ENCODE measurements at regions not wholly inside any gene's neighbourhood (a gene's known extent, or its start where the extent isn't known, plus 50 kb on each side); places are given as distances from the start of the nearest gene placed in this dataset.

DNA sequence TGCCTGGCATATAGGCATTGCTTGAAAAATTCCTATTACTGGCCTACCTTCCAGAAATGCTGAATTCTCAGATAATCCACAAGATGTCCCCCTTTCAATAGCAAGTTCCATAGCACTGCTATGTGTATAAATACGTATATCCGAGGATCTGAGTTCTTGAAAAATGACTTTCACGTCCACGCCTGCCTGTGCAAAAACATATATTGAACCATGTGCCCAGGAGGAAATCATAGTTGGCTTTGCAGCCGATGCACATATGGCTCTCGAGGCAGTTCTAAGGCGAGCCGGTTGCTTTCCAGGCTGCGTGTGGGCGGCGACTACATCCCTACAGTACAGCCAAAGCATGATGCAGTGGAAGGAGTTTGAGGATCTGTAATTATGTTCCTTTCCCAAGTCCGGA is 55.4 kb upstream of the ESX1 start:
- TF ChIP-seq CTCF (conservative IDR thresholded peaks at IDR 0.05; ENCODE audit: low read length) (peak; percentile 50), EZH2phosphoT487 (IDR thresholded peaks at IDR 0.05; ENCODE audit: borderline replicate concordance) (no peak)
- Histone ChIP-seq H3K4me2 (ENCODE audit: low read depth, low read length, poor library complexity, severe bottlenecking) (peak overlapping the region; percentile 68), H3K4me1 (ENCODE audit: insufficient read depth, low read length, poor library complexity, severe bottlenecking) (no peaks in the 10 kb centered on the region), H4K20me1 (ENCODE audit: insufficient read depth, low read length, poor library complexity, severe bottlenecking) (no peaks in the 10 kb centered on the region), H3K36me3 (ENCODE audit: insufficient read depth, low read length) (no peaks in the 10 kb centered on the region), H3K79me2 (ENCODE audit: insufficient read depth, low read length) (no peaks in the 10 kb centered on the region), H3K4me3 (ENCODE audit: low read length, poor library complexity, severe bottlenecking) (peak overlapping the region; percentile 66), H2AFZ (ENCODE audit: low read length) (peak overlapping the region; percentile 93), H3K9me2 (replicated peaks; ENCODE audit: low read depth, low read length) (no peaks in the 10 kb centered on the region), H3F3A (ENCODE audit: low read depth) (no peaks in the 10 kb centered on the region), H3K9me3 (ENCODE audit: insufficient read depth, low read depth, low read length) (no peaks in the 10 kb centered on the region), H3K9ac (ENCODE audit: low read depth, low read length, poor library complexity, severe bottlenecking) (no peak overlapping the region), H3K27me3 (ENCODE audit: insufficient read depth, low read length, poor library complexity, severe bottlenecking) (no peaks in the 10 kb centered on the region)

DNA sequence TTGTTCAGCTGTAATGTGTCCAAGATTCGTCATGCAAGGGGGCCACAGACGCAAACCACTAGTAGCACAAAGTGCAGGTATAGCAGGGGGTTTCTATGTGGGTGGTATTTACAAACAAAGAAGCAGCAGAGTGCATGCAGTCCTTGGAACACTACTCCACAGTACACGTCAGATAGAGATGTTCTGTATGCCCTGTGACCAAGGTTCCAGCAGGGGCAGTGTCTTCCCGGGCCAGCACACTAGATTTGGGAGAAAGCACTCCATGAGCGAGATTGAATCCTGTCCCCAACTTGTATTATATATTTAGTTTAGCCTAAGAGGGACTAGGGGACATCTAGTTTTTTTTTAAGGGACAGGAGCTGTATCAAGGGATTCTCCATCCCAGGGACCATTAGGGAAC is 54.4 kb upstream of the ESX1 start:
- no peaks in the 10 kb centered on the region for H3K4me1 ChIP-seq (ENCODE audit: insufficient read depth, low read length, poor library complexity, severe bottlenecking)
- H3F3A ChIP-seq (ENCODE audit: low read depth) = no peaks in the 10 kb centered on the region
- H2AFZ ChIP-seq (ENCODE audit: low read length) = no peak overlapping the region
- H3K27me3 ChIP-seq (ENCODE audit: insufficient read depth, low read length, poor library complexity, severe bottlenecking) = no peaks in the 10 kb centered on the region
- H3K36me3 ChIP-seq (ENCODE audit: insufficient read depth, low read length) = no peaks in the 10 kb centered on the region
- H3K9ac ChIP-seq (ENCODE audit: low read depth, low read length, poor library complexity, severe bottlenecking) = no peak overlapping the region
- H4K20me1 ChIP-seq (ENCODE audit: insufficient read depth, low read length, poor library complexity, severe bottlenecking) = no peaks in the 10 kb centered on the region
- H3K4me3 ChIP-seq (ENCODE audit: low read length, poor library complexity, severe bottlenecking) = no peak overlapping the region
- no peak for TF ChIP-seq EZH2phosphoT487 (IDR thresholded peaks at IDR 0.05; ENCODE audit: borderline replicate concordance)
- TF ChIP-seq CTCF (conservative IDR thresholded peaks at IDR 0.05; ENCODE audit: low read length) = no peak; the same call in 1 of the 2 replicates
- no peaks in the 10 kb centered on the region for H3K9me3 ChIP-seq (ENCODE audit: insufficient read depth, low read depth, low read length)
- H3K9me2 ChIP-seq (replicated peaks; ENCODE audit: low read depth, low read length) = no peaks in the 10 kb centered on the region
- H3K79me2 ChIP-seq (ENCODE audit: insufficient read depth, low read length) = no peaks in the 10 kb centered on the region
- no peak overlapping the region for H3K4me2 ChIP-seq (ENCODE audit: low read depth, low read length, poor library complexity, severe bottlenecking)

DNA sequence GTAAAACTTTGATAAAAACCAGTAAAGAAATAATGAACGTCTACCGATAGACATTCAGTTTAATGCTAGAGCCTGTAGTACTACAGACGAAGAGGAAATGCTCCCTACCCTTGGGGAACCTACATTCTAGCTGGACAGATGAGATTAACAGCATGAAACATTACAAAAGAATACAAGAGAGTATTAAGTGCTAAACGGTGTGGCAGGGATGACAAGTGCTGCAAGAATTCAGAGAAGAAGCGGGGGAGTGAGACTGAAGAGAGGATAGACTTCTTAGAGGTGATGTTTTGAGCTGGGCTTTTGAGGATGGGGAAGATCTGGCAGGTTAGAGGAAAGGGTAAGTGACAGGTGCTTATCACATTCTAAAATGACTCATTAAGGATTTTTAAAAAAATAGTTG is 52.6 kb upstream of the ESX1 start:
- Histone ChIP-seq H3K9me3 (ENCODE audit: insufficient read depth, low read depth, low read length) (no peaks in the 10 kb centered on the region), H3K36me3 (ENCODE audit: insufficient read depth, low read length) (no peaks in the 10 kb centered on the region), H3K4me1 (ENCODE audit: insufficient read depth, low read length, poor library complexity, severe bottlenecking) (no peaks in the 10 kb centered on the region), H3K9ac (ENCODE audit: low read depth, low read length, poor library complexity, severe bottlenecking) (no peak overlapping the region), H2AFZ (ENCODE audit: low read length) (no peak overlapping the region), H3F3A (ENCODE audit: low read depth) (no peaks in the 10 kb centered on the region), H3K4me3 (ENCODE audit: low read length, poor library complexity, severe bottlenecking) (no peak overlapping the region), H3K9me2 (replicated peaks; ENCODE audit: low read depth, low read length) (no peaks in the 10 kb centered on the region), H4K20me1 (ENCODE audit: insufficient read depth, low read length, poor library complexity, severe bottlenecking) (no peaks in the 10 kb centered on the region), H3K4me2 (ENCODE audit: low read depth, low read length, poor library complexity, severe bottlenecking) (no peak overlapping the region), H3K27me3 (ENCODE audit: insufficient read depth, low read length, poor library complexity, severe bottlenecking) (no peaks in the 10 kb centered on the region), H3K79me2 (ENCODE audit: insufficient read depth, low read length) (no peaks in the 10 kb centered on the region)
- TF ChIP-seq EZH2phosphoT487 (IDR thresholded peaks at IDR 0.05; ENCODE audit: borderline replicate concordance) (no peak), CTCF (conservative IDR thresholded peaks at IDR 0.05; ENCODE audit: low read length) (no peak)
